Muscle layer of duodenum (tissue), 2 donors: ENCODE measurements at regions not wholly inside any gene's neighbourhood (a gene's known extent, or its start where the extent isn't known, plus 50 kb on each side); places are given as distances from the start of the nearest gene placed in this dataset.

Source experiments
- H3K27ac ChIP-seq: one replicate; pipeline ENCODE4 v1.7.0; 2013; ENCODE audit warnings: mild to moderate bottlenecking, low read length
- H3K27me3 ChIP-seq: one replicate; pipeline ENCODE4 v1.7.0; 2013; ENCODE audit warnings: low read depth, mild to moderate bottlenecking, control low read depth, low read length
- H3K36me3 ChIP-seq, 2 donors: one replicate each; pipeline ENCODE4 v1.7.0; 2013; ENCODE audit warnings: low read length in 2 of 2, control low read depth in 1 of 2, mild to moderate bottlenecking in 1 of 2; ENCODE audit not compliant: insufficient read depth in 2 of 2, control insufficient read depth in 1 of 2
- H3K4me1 ChIP-seq, 2 donors: one replicate each; pipeline ENCODE4 v1.7.0; 2013; ENCODE audit warnings: low read length in 2 of 2, mild to moderate bottlenecking in 2 of 2, control low read depth in 1 of 2, moderate library complexity in 1 of 2; ENCODE audit not compliant: insufficient read depth in 2 of 2, control insufficient read depth in 1 of 2
- H3K4me3 ChIP-seq, 2 donors: one replicate each; pipeline ENCODE4 v1.7.0; 2013; ENCODE audit warnings: low read length in 2 of 2, low read depth in 1 of 2, mild to moderate bottlenecking in 1 of 2
- H3K9me3 ChIP-seq, 2 donors: one replicate each; pipeline ENCODE4 v1.7.0; 2013; ENCODE audit warnings: low read length in 2 of 2, control low read depth in 1 of 2, mild to moderate bottlenecking in 1 of 2; ENCODE audit not compliant: control insufficient read depth in 1 of 2
- donor health status: healthy.

DNA sequence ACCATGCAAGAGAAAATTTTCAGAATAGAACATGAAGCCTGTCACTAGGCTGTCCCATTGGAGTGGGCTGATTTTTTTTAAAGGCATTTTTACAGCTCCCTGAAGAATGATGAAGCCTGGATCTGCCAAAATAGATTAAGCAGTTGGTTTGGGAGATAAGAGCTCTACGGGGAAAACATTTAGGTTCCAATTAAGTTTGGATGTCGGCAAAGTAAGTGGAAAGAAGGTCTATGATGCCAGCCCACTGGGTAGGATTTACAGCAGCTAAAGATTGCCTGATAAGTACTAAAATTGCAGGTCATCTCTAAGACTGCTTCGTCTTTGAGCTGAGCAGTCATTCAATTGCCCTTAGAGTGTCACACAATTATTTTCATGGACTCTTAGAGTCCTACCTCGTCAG, 939.2 kb upstream of the CELF2 start:
- H3K4me1 ChIP-seq = no peaks in the 10 kb centered on the region

DNA sequence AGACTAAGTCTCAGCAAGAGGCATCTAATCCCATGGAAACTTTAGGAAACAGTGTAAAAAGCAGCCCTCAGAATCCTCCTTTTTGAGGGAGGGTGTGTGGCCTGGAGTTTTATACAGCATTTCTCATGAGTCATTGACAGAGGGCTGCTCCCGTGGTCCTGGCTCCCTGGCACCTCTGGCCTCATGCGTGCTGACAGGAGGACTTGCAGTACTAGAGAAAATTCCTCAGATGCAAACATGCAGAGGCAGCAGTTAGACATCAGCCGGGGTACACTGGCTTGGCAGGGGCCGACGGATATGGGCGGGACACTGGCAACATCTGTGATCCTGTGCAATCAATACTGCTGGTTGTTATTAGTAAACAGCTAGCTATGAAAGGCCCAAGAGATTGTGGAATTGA, 925.1 kb upstream of the CELF2 start:
- H3K36me3 ChIP-seq = no peaks in the 10 kb centered on the region
- no peaks in the 10 kb centered on the region for H3K4me1 ChIP-seq

More for the DNA sequence above, 939.2 kb upstream of the CELF2 start:
- H3K9me3 ChIP-seq = peaks cover 0 to 4% of the 10 kb centered on the region in 2 donors
- no peak overlapping the region for H3K27ac ChIP-seq
- no peak overlapping the region for H3K4me3 ChIP-seq
- H3K27me3 ChIP-seq = no peaks in the 10 kb centered on the region
- no peaks in the 10 kb centered on the region for H3K36me3 ChIP-seq

DNA sequence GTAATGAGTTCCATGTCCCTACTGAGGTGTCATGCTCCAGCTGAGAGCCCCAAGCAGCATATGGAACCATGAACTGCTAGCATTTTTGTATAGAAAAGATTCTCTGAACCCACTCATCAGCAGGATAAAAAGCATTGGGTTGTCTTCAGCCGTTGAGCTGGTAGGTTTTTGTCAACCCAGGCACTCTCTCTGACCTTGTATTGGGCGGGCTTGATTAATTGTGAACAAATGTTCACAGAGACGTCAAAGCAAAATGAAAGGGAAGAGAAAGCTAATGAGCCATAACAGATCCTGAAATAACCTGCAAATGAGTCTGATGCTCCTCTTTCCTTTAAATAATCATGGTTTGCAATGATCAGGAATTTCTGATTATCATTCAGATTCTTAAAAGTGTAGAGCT, 924.7 kb upstream of the CELF2 start:
- no peak overlapping the region for H3K4me3 ChIP-seq
- no peaks in the 10 kb centered on the region for H3K36me3 ChIP-seq
- no peaks in the 10 kb centered on the region for H3K27me3 ChIP-seq
- H3K9me3 ChIP-seq = no peaks in the 10 kb centered on the region
- no peaks in the 10 kb centered on the region for H3K4me1 ChIP-seq
- no peak overlapping the region for H3K27ac ChIP-seq

More for the DNA sequence above, 925.1 kb upstream of the CELF2 start:
- H3K4me3 ChIP-seq = no peak overlapping the region
- no peak overlapping the region for H3K27ac ChIP-seq
- H3K27me3 ChIP-seq = no peaks in the 10 kb centered on the region
- no peaks in the 10 kb centered on the region for H3K9me3 ChIP-seq

DNA sequence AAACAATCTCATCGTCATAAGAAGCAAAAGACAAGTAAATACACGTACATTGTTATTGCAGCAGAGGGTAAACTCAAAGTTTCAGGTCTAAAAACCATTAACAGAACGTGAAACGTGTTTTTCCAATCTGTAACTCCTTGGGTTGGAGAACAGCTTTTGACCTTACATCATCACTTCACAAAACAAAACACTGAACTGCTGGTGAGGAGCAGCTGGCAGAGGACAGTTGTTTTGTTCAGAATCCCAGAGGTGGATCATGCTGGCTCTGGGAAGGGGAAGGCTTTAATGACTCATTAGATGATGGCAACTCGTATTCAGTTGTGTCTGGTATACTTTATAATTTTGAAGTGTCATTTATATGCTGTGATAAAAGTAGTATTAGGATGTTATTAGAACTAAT, 923.0 kb upstream of the CELF2 start:
- no peaks in the 10 kb centered on the region for H3K4me1 ChIP-seq
- no peak overlapping the region for H3K4me3 ChIP-seq
- H3K27me3 ChIP-seq = no peaks in the 10 kb centered on the region
- no peak overlapping the region for H3K27ac ChIP-seq
- no peaks in the 10 kb centered on the region for H3K9me3 ChIP-seq
- no peaks in the 10 kb centered on the region for H3K36me3 ChIP-seq

DNA sequence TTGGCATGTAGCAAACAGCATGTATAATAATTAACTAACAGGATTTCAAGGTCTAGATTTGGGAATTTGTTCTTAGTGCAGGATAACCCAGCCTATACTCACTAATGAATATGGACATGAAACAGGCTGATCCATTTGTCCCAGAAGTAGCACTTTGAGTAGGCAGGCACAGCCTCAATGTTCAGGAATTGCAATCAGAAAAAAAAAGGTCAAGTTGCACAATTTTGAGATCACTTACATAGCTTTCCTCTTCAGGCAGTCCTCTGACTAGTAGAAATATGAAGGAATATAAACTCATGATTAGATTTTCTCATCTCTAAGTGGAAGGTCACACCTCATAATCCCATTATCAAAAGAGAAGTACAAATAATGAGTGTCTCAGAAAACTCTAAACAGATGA, 921.4 kb upstream of the CELF2 start:
- no peaks in the 10 kb centered on the region for H3K9me3 ChIP-seq
- no peaks in the 10 kb centered on the region for H3K4me1 ChIP-seq

DNA sequence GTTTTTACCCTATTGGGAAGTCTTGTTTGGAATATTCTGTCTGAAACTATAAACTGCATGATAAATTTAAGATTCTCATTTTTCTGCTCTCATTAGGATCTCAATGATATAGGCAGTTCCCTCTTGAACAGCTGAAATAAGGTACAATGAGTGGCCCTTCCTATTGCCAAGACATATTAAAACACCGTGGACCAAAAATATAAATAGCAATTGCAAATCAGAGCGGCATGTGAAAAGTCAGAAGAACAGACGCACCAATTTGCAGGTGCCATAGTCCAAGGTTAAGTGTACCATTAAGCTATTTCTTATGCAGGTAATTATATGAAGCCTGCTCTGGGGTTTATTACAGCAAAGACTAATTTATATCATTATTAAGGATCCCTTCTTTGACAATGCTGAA, 920.8 kb upstream of the CELF2 start:
- no peak overlapping the region for H3K4me3 ChIP-seq
- no peak overlapping the region for H3K27ac ChIP-seq
- no peaks in the 10 kb centered on the region for H3K9me3 ChIP-seq
- no peaks in the 10 kb centered on the region for H3K36me3 ChIP-seq
- H3K27me3 ChIP-seq = no peaks in the 10 kb centered on the region
- no peaks in the 10 kb centered on the region for H3K4me1 ChIP-seq

More for the DNA sequence above, 921.4 kb upstream of the CELF2 start:
- Histone ChIP-seq H3K4me3 (no peak overlapping the region), H3K27ac (no peak overlapping the region), H3K27me3 (no peaks in the 10 kb centered on the region), H3K36me3 (no peaks in the 10 kb centered on the region)

DNA sequence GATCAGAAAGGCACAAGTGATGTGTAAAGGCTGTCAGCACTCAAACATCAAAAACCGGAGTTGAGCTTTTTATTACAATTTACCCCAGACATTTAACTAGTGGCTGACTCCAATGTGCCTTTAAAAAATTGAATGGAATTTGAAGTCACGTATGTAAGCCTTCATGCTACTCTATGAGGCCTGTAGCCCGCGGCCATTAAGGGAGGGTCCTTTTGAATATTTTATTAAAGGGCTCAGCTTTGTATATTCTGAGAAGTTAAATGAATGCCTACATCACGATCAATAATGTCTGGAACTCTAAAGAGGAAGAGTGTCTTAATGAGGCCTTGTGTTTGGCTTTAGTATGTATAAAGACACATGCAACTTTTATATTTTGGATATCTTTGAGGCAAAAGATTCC, 916.6 kb upstream of the CELF2 start:
- Histone ChIP-seq H3K9me3 (no peaks in the 10 kb centered on the region), H3K4me3 (no peak overlapping the region), H3K36me3 (no peaks in the 10 kb centered on the region), H3K27ac (no peak overlapping the region), H3K4me1 (no peaks in the 10 kb centered on the region), H3K27me3 (no peaks in the 10 kb centered on the region)

DNA sequence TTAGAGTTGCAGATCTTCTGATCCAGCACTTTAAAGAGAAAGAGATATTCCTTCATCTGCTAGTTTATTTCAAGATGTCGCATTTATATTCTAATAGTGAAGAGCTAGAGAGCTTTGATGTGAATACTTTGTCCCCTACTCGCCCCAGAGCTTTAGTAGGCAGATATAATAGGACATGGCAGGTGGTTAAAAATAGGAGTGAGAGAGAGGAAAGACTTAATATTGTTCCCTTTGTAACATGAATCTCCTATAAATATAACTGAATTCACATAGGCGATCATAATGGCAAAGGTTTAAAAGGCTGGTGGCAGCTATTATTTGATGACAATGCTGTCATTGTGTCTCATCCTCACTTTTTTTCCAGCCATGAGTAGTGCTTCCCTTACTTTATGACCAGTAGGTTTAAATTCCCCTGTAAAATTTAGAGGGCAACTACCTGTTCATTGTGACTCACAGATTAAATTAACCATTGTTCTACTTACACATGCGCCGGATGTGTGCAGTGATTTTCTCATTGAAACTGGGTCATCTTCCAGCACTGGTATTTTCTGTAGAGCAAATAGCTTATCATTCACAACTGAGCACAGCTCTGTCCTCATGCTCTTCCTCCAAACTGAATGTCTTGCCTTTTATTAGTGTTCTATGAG, 906.7 kb upstream of the CELF2 start:
- H3K27ac ChIP-seq = no peak overlapping the region
- H3K27me3 ChIP-seq = no peaks in the 10 kb centered on the region
- no peaks in the 10 kb centered on the region for H3K4me1 ChIP-seq
- no peaks in the 10 kb centered on the region for H3K9me3 ChIP-seq
- H3K36me3 ChIP-seq = no peaks in the 10 kb centered on the region
- no peak overlapping the region for H3K4me3 ChIP-seq

DNA sequence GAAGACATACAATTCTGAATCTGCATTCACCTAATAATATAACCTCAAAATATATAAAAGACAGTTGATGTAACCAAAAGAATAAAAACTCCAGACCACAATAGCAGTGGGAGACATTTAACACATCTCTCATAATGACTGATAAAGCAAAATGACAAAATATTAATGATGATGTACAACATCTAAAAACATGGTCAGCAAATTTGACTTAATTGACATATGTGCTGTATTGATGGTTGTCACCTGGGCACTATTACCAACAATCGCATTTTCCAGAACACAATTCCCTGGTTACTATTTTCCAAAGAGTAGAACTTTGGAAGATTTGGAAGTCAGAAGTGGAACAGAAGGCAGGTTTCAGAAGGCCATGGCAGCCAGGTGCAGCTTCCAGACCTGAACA, 899.5 kb upstream of the CELF2 start:
- Histone ChIP-seq H3K27me3 (no peaks in the 10 kb centered on the region), H3K9me3 (no peaks in the 10 kb centered on the region), H3K27ac (no peak overlapping the region), H3K4me3 (no peak overlapping the region), H3K4me1 (no peaks in the 10 kb centered on the region), H3K36me3 (no peaks in the 10 kb centered on the region)

DNA sequence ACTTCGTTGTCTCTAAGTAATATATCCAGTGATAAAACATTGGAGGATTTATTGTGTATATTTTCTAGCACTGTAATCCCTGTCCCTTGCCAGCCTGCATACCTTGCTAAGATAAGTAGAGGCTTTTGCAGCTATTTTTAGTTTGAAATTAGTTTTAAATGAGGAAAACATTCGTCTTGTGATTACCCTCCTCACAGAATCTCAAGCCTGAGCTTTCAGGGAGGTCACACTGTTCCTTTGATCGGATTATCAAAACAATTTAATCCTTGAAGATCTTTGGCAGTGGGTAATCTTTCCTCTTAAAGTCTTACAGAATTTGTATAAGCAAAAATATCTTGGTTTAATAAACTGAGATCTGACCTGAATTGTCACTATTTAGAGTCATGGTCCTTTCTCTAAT, 897.0 kb upstream of the CELF2 start:
- H3K9me3 ChIP-seq = peaks cover 0 to 3% of the 10 kb centered on the region in 2 donors
- no peaks in the 10 kb centered on the region for H3K4me1 ChIP-seq
- H3K27ac ChIP-seq = no peak overlapping the region
- no peak overlapping the region for H3K4me3 ChIP-seq
- H3K27me3 ChIP-seq = no peaks in the 10 kb centered on the region
- H3K36me3 ChIP-seq = no peaks in the 10 kb centered on the region

DNA sequence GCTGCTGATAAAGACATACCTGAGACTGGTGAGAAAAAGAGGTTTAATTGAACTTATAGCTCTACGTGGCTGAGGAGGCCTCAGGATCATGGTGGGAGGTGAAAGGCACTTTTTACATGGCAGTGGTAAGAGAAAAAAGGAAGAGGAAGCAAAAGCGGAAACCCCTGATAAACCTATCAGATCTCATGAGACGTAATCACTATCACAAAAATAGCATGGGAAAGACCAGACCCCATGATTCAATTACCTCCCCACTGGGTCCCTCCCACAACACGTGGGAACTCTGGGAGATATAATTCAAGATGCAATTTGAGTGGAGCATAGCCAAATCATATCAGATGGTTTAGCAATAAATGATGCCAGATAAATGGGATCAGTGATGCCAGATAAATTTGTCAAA, 892.0 kb upstream of the CELF2 start:
- Histone ChIP-seq H3K27ac (no peak overlapping the region), H3K4me3 (no peak overlapping the region), H3K36me3 (no peaks in the 10 kb centered on the region), H3K27me3 (no peaks in the 10 kb centered on the region), H3K4me1 (no peaks in the 10 kb centered on the region), H3K9me3 (peaks cover 0 to 3% of the 10 kb centered on the region in 2 donors)

DNA sequence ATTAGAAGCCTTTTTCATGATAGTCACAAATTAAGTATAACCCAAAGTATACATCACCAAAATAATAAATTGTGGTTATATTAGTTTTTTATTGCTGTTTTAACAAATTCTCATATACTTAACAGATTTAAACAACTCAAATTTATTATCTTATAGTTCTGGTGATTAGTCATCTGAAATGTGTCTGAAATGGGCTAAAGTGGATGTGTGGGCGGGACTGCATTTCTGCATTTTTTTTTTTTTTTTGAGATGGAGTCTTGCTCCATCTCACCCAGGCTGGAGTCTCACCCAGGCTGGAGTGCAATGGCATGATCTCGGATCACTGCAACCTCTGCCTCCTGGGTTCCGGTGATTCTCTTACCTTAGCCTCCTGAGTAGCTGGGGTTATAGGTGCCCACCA, 891.5 kb upstream of the CELF2 start:
- Histone ChIP-seq H3K27ac (no peak overlapping the region), H3K9me3 (peaks cover 0 to 3% of the 10 kb centered on the region in 2 donors), H3K4me1 (no peaks in the 10 kb centered on the region), H3K36me3 (no peaks in the 10 kb centered on the region), H3K27me3 (no peaks in the 10 kb centered on the region), H3K4me3 (no peak overlapping the region)
